Endometrium (tissue), 2 donors: ENCODE measurements at regions not wholly inside any gene's neighbourhood (a gene's known extent, or its start where the extent isn't known, plus 50 kb on each side); places are given as distances from the start of the nearest gene placed in this dataset.
"Not testable (repeated sequence)": the region's sequence is repeated elsewhere in the genome, so short reads cannot be mapped to it uniquely, and the experiment has no call there.

Experiments
- FAIRE-seq: peaks from 2 replicates; lab custom pipeline; 2012; peaks lifted over from hg19 to GRCh38; lab: Jason Lieb, UNC
- donor health status: control.
- donor health status: control.

- not testable (repeated sequence) for FAIRE-seq
Observed at GRCh38 chr4:190118519-190118918, 54.2 kb downstream of the DBET start.

DNA sequence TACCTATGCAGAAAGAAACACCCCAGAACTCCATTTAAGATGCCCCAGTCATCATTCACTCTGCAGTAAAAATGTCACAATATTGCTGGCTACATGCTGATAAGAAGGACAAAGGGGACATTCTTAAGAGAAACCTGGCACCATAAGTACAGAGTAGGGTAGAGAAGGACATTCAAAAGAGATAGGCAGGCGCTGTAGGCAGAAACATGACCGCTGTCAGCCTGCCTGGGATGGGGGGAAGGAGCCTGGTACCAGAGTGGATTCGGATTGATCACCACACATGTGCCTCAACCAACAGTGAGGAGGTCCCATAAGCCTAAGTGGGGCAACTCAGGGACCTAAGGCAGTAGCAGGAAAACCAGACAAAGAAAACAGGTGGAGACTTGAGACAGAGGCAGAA is 54.1 kb upstream of the DUX4 start:
- not testable (repeated sequence) for FAIRE-seq

DNA sequence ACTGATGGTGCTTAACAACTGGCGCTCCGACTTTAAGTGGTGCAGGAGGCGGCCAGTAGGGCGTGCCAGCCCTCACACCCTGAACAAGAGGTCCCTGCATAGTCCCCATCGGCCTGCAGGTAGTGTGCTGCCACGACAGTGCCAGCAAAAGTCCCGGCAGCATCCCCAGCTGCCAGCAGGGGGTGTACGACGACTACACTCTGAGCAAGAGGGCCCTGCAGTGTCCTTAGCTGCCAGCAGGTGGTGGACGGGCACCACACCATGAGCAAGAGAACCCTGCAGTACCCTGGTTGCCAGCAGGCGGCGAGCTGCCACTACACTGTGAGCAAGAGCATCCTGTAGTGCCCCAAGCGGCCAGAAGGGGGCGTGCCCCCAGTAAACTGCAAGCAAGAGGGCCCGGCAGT is 53.5 kb upstream of the DUX4 start:
- not testable (repeated sequence) for FAIRE-seq

DNA sequence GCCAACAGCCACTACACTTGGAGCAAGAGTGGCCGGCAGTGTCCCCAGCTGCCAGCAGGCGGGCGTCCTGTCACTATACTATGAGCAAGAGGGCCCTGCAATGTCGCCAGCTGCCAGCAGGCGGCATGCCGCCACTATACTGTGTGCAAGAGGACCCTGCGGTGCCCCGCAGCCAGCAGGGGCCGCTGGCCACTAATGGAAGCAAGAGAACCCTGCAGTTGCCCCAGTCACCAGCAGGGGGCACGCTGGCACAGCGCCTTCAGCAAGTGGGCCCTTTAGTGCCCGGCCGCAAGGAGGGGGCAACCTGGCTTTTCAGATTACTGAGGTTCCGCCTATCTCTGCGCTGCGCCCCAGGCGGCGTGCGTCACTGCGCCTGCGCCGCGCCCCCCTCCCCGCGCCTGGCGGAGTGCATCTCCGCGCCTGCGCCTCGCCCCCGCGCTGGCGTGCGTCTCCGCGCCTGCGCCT is 53.0 kb upstream of the DUX4 start:
- FAIRE-seq, result not testable (repeated sequence)

GRCh38 chr4:190121076-190121671 is 52.4 kb upstream of the DUX4 start:
- FAIRE-seq, result not testable (repeated sequence)

DNA sequence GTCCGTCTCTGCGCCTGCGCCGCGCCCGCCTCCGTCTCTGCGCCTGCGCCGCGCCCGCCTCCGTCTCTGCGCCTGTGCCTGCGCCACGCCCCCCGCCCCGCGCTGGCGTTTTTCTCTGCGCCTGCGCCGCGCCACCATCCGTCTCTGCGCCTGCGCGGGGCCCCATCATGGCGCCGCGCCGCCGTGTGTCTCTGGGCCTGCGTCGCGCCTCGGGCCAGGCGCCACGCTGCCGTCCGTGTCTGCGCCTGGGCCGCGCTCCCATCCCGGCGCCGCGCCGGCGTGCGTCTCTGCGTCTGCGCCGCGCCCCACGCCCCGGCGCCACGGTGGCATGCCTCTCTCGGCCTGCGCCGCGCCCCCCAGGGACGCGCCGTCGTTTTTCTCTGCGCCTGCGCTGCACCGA is 51.8 kb upstream of the DUX4 start:
- no peak for FAIRE-seq

- peak; percentile 58 for FAIRE-seq
Observed at GRCh38 chr4:190122161-190123142, 51.1 kb upstream of the DUX4 start.
